DND-41 (cell line): ENCODE measurements at regions not wholly inside any gene's neighbourhood (a gene's known extent, or its start where the extent isn't known, plus 50 kb on each side); places are given as distances from the start of the nearest gene placed in this dataset.

Source experiments
- EZH2 ChIP-seq: IDR thresholded peaks from 3 replicates; pipeline ENCODE4 v1.6.1; 2012; ENCODE audit warnings: borderline replicate concordance, low read depth, mild to moderate bottlenecking, moderate library complexity, low read length, inconsistent platforms; ENCODE audit not compliant: severe bottlenecking
- TF ChIP-seq, protein P1 (sequence below): IDR thresholded peaks from 2 replicates; pipeline ENCODE4 v1.5.1; 2012; ENCODE audit warnings: borderline replicate concordance, low read length, moderate library complexity, mild to moderate bottlenecking; ENCODE audit not compliant: poor library complexity, severe bottlenecking; ENCODE audit errors: extremely low read depth

DNA sequence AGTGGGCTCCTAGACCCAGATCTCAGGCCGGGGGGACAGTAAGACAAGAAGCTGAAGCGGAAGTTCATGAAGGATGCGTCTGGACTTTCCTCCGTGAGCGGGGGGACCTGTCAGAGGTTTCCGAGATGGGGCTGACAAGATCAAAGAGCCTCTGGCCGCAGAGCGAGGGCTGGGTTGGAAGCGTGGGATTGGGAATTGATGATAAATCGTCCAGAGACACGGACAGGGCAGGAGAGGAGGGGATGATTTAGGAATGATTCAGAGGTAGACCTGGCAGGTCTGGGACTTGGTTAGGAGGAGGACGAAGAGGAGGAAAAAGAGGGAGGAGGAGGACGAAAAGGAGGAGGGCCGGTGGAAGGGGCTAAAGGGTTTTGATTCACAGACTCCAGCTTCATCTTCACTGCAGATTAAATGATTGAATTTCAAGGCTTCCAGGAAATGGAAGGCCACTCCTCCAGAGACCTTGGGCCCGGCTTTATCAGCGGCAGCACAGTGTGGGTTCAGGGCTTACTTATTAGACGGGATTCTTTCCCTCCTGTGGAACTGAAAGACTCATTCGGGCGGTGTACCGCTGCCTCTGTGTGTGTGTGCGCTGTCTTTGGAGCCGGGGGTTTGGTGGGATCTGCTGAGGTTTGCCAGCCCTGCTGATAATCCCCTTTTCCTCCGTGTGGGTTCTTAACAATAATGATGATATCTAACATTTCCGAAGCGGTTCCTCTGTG is 85.7 kb upstream of the SLC45A1 start:
- no peak for TF ChIP-seq EZH2
- TF ChIP-seq, protein P1, sequence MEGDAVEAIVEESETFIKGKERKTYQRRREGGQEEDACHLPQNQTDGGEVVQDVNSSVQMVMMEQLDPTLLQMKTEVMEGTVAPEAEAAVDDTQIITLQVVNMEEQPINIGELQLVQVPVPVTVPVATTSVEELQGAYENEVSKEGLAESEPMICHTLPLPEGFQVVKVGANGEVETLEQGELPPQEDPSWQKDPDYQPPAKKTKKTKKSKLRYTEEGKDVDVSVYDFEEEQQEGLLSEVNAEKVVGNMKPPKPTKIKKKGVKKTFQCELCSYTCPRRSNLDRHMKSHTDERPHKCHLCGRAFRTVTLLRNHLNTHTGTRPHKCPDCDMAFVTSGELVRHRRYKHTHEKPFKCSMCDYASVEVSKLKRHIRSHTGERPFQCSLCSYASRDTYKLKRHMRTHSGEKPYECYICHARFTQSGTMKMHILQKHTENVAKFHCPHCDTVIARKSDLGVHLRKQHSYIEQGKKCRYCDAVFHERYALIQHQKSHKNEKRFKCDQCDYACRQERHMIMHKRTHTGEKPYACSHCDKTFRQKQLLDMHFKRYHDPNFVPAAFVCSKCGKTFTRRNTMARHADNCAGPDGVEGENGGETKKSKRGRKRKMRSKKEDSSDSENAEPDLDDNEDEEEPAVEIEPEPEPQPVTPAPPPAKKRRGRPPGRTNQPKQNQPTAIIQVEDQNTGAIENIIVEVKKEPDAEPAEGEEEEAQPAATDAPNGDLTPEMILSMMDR: no peak
